ENCODE measurements at regions not wholly inside any gene's neighbourhood (a gene's known extent, or its start where the extent isn't known, plus 50 kb on each side); places are given as distances from the start of the nearest gene placed in this dataset.

- Mint-ChIP-seq H3K36me3 (ENCODE audit: low read depth) (no peaks in the 10 kb centered on the region), H3K27me3 (ENCODE audit: low read depth) (peaks cover 31% of the 10 kb centered on the region), H3K4me1 (no peaks in the 10 kb centered on the region), H3K9me3 (no peaks in the 10 kb centered on the region), H3K27ac (ENCODE audit: unreplicated experiment) (no peak overlapping the region), H3K4me3 (no peak overlapping the region)
- TF ChIP-seq CTCF (conservative IDR thresholded peaks at IDR 0.05), result no peak
- DNase-seq (ENCODE audit: low read depth, low spot score), result no peak
These were observed 443.7 kb downstream of the GLRX3 start for GRCh38 chr10:130579913-130580312.

DNA sequence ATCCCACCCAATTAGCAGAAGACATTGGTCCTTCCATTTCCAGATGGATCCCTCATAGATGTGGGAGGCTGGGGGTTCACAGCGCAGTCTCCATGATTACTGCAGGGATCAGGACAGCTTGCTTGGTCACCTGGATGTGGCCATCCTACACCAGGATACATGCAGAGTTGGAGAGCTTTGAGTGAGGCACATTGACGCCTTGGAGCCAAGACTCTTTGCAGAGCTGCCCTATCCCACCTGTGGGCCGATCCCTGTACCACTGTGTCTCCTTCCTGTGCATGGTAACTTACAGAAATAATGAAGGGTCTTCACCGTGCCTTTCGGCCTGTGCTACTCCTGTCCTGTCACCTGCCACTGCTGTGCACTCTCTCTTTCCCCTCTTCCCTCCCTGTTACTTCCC lies 444.8 kb downstream of the GLRX3 start:
- Mint-ChIP-seq H3K27me3 (ENCODE audit: low read depth) (peaks cover 20% of the 10 kb centered on the region), H3K9me3 (no peaks in the 10 kb centered on the region), H3K4me3 (no peak overlapping the region), H3K4me1 (no peaks in the 10 kb centered on the region), H3K27ac (ENCODE audit: unreplicated experiment) (no peak overlapping the region), H3K36me3 (ENCODE audit: low read depth) (no peaks in the 10 kb centered on the region)
- no peak for DNase-seq (ENCODE audit: low read depth, low spot score)
- no peak for TF ChIP-seq CTCF (conservative IDR thresholded peaks at IDR 0.05)

DNA sequence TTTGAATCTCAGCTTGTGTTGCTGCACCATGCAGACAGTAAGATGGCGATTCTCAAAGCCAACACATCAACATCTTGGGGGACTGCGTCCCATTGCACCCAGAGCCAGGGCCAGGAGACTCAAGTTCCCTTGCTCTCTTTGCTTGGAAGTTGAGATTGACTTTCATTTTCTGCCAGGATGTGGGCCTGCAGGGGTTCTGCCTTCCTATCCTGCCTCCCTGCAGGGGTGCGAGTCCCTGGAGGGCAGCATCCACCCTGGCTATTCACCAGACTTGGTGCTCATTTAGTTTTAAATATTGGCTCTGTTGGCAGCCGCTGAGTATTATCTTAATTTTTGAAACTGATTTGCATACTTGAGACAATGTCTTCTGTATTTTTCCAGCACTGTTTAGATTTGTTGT lies 451.5 kb downstream of the GLRX3 start:
- Mint-ChIP-seq H3K36me3 (ENCODE audit: low read depth) (no peaks in the 10 kb centered on the region), H3K27me3 (ENCODE audit: low read depth) (peaks cover 13% of the 10 kb centered on the region), H3K4me3 (no peak overlapping the region), H3K4me1 (no peaks in the 10 kb centered on the region), H3K27ac (ENCODE audit: unreplicated experiment) (no peak overlapping the region), H3K9me3 (no peaks in the 10 kb centered on the region)
- DNase-seq (ENCODE audit: low read depth, low spot score), result no peak
- no peak for TF ChIP-seq CTCF (conservative IDR thresholded peaks at IDR 0.05)

- peaks cover 2% of the 10 kb centered on the region for H3K27me3 Mint-ChIP-seq (ENCODE audit: low read depth)
- no peak overlapping the region for H3K4me3 Mint-ChIP-seq
- peaks cover 13% of the 10 kb centered on the region for H3K4me1 Mint-ChIP-seq
- no peak overlapping the region for H3K27ac Mint-ChIP-seq (ENCODE audit: unreplicated experiment)
- no peak for TF ChIP-seq CTCF (conservative IDR thresholded peaks at IDR 0.05)
- no peaks in the 10 kb centered on the region for H3K36me3 Mint-ChIP-seq (ENCODE audit: low read depth)
- DNase-seq (ENCODE audit: low read depth, low spot score), result no peak
- H3K9me3 Mint-ChIP-seq, result no peaks in the 10 kb centered on the region
These were observed 469.8 kb downstream of the GLRX3 start for GRCh38 chr10:130606001-130606405.

DNA sequence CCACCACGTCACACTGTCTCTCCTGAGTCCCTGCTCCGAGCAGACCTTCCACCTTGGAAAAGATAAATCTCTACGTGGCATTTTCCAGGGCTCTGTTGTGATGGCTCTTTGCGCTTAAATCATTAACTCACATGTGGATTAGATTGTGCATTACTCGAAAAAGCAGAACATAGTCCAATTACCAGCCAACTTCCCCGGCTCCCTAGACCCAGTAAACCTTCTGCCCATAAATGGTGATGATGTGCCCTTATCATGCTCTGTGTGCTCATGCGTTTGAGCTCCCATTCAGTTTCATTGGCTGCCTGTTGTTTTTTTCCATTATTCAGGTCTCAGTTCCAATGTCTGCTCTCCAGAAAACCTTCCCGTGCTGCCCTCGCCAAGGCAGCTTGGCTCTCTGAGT lies 471.2 kb downstream of the GLRX3 start:
- Mint-ChIP-seq H3K9me3 (peaks cover 3% of the 10 kb centered on the region), H3K27ac (ENCODE audit: unreplicated experiment) (no peak overlapping the region), H3K4me3 (no peak overlapping the region), H3K27me3 (ENCODE audit: low read depth) (peaks cover 4% of the 10 kb centered on the region), H3K36me3 (ENCODE audit: low read depth) (peaks cover 3% of the 10 kb centered on the region), H3K4me1 (peaks cover 13% of the 10 kb centered on the region)
- no peak for TF ChIP-seq CTCF (conservative IDR thresholded peaks at IDR 0.05)
- DNase-seq (ENCODE audit: low read depth, low spot score), result no peak

- TF ChIP-seq CTCF (conservative IDR thresholded peaks at IDR 0.05), result no peak
- H3K36me3 Mint-ChIP-seq (ENCODE audit: low read depth), result peaks cover 7% of the 10 kb centered on the region
- H3K4me3 Mint-ChIP-seq, result no peak overlapping the region
- no peak overlapping the region for H3K27ac Mint-ChIP-seq (ENCODE audit: unreplicated experiment)
- peaks cover 18% of the 10 kb centered on the region for H3K27me3 Mint-ChIP-seq (ENCODE audit: low read depth)
- peaks cover 10% of the 10 kb centered on the region for H3K9me3 Mint-ChIP-seq
- H3K4me1 Mint-ChIP-seq, result no peaks in the 10 kb centered on the region
- DNase-seq (ENCODE audit: low read depth, low spot score), result no peak
These were observed 475.0 kb downstream of the GLRX3 start for GRCh38 chr10:130611239-130611638.

All from neural crest cell (in vitro differentiated cells).